Spleen (tissue), 11 donors: ENCODE measurements at regions not wholly inside any gene's neighbourhood (a gene's known extent, or its start where the extent isn't known, plus 50 kb on each side); places are given as distances from the start of the nearest gene placed in this dataset.

Experiments
- DNase-seq: peaks from one replicate; pipeline ENCODE4 v3.0.0-alpha.2; 2020
- H3K27ac ChIP-seq, 8 donors: fragments of 200-600 bp; sonication (generic) in 7 of 8; 1 replicate in 4 of 8; 2 replicates in 4 of 8; pipeline versions ENCODE4 v1.5.0 to v1.8.0; 2016 to 2021; ENCODE audit warnings: inconsistent platforms in 4 of 8, mild to moderate bottlenecking in 4 of 8, moderate library complexity in 1 of 8
- H3K27me3 ChIP-seq, 7 donors: fragments of 200-600 bp; sonication (generic) in 6 of 7; replicated peaks in 1 of 7; 1 replicate in 4 of 7; 2 replicates in 3 of 7; pipeline versions ENCODE4 v1.5.0 to v1.8.0; 2016 to 2021; ENCODE audit warnings: inconsistent platforms in 3 of 7, mild to moderate bottlenecking in 1 of 7
- H3K36me3 ChIP-seq, 6 donors: fragments of 200-600 bp; sonication (generic) in 5 of 6; 1 replicate in 4 of 6; 2 replicates in 2 of 6; pipeline versions ENCODE4 v1.5.0 to v1.8.0; 2016 to 2021; ENCODE audit warnings: inconsistent platforms in 2 of 6
- H3K4me1 ChIP-seq, 6 donors: fragments of 200-600 bp; sonication (generic) in 5 of 6; 1 replicate in 3 of 6; 2 replicates in 3 of 6; pipeline versions ENCODE4 v1.5.0 to v1.8.0; 2016 to 2021; ENCODE audit warnings: inconsistent platforms in 3 of 6
- H3K4me3 ChIP-seq, 8 donors: fragments of 200-600 bp; sonication (generic) in 7 of 8; 1 replicate in 4 of 8; 2 replicates in 4 of 8; pipeline versions ENCODE4 v1.5.0 to v1.8.0; 2016 to 2021; ENCODE audit warnings: inconsistent platforms in 4 of 8, mild to moderate bottlenecking in 4 of 8, moderate library complexity in 2 of 8
- H3K9me3 ChIP-seq, 8 donors: fragments of 200-600 bp; sonication (generic) in 7 of 8; 1 replicate in 4 of 8; 2 replicates in 4 of 8; pipeline versions ENCODE4 v1.5.0 to v1.8.0; 2016 to 2021; ENCODE audit warnings: inconsistent platforms in 4 of 8
- POLR2A ChIP-seq, 3 donors: fragments of 450-650 bp; IDR thresholded peaks; one replicate each; pipeline ENCODE4 v1.5.1; 2017; ENCODE audit warnings: antibody characterized with exemption in 3 of 3, mild to moderate bottlenecking in 1 of 3
- POLR2AphosphoS5 ChIP-seq, 3 donors: sonication (generic); formaldehyde crosslinking; IDR thresholded peaks; one replicate each; pipeline ENCODE4 v1.5.1; 2017; ENCODE audit warnings: antibody characterized with exemption in 3 of 3
- WGBS, 5 donors: extraction: QIAGEN DNeasy Blood & Tissue Kit in 3 of 5; methylation state at CpG; one replicate each; pipeline versions ENCODE4 v1.1.5 to v1.1.7; 2013 to 2018; 5-methylcytosine and 5-hydroxymethylcytosine counted together
- intact Hi-C: fragments of 100-400 bp; cut with DNase I; formaldehyde crosslinking; loops from one replicate; pipeline ENCODE4 v1.15.0; 2023; ENCODE audit warnings: low total_unique reads
- TF ChIP-seq, protein P1 (sequence below), 11 experiments: fragments of 200-600 bp in 7 of 11; fragments of 450-650 bp in 4 of 11; sonication (generic) in 4 of 11; IDR thresholded peaks in 8 of 11; conservative IDR thresholded peaks in 3 of 11; 1 replicate in 7 of 11; 2 replicates in 4 of 11; pipeline versions ENCODE4 v1.4.0 to v1.8.0; 2016 to 2021; ENCODE audit warnings: antibody characterized with exemption in 11 of 11, inconsistent platforms in 4 of 11, mild to moderate bottlenecking in 1 of 11
- donor health status: healthy with polysubstance abuse.
- donor health status: DM: no; HTN: no; CAD: no; lungs with moderate emphysema.
- donor health status: DM: no; HTN: no; CAD: no.
- donor health status: Bipolar disorder and iron deficiency.
- donor health status: healthy.
- donor health status: DM: no; HTN: no; CAD: no.
- donor health status: DM: yes; HTN: yes; CAD: no.

GRCh38 chr9:135279834-135280393 is 192.4 kb downstream of the OLFM1 start:
- Histone ChIP-seq H3K27ac (no peak overlapping the region), H3K27me3 (peaks cover 0 to 82% (median 0%) of the 10 kb centered on the region in 7 donors), H3K4me3 (no peak overlapping the region), H3K4me1 (no peaks in the 10 kb centered on the region), H3K9me3 (no peaks in the 10 kb centered on the region), H3K36me3 (no peaks in the 10 kb centered on the region)
- no peak for DNase-seq
- TF ChIP-seq POLR2AphosphoS5 (IDR thresholded peaks at IDR 0.05) (no peak), POLR2A (IDR thresholded peaks at IDR 0.05) (no peak)
- TF ChIP-seq, protein P1, sequence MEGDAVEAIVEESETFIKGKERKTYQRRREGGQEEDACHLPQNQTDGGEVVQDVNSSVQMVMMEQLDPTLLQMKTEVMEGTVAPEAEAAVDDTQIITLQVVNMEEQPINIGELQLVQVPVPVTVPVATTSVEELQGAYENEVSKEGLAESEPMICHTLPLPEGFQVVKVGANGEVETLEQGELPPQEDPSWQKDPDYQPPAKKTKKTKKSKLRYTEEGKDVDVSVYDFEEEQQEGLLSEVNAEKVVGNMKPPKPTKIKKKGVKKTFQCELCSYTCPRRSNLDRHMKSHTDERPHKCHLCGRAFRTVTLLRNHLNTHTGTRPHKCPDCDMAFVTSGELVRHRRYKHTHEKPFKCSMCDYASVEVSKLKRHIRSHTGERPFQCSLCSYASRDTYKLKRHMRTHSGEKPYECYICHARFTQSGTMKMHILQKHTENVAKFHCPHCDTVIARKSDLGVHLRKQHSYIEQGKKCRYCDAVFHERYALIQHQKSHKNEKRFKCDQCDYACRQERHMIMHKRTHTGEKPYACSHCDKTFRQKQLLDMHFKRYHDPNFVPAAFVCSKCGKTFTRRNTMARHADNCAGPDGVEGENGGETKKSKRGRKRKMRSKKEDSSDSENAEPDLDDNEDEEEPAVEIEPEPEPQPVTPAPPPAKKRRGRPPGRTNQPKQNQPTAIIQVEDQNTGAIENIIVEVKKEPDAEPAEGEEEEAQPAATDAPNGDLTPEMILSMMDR (IDR thresholded peaks at IDR 0.05 in 8 of 11, conservative IDR thresholded peaks at IDR 0.05 in 3 of 11), result no peak
- intact Hi-C loops, result no loop called here
- 84 to 91% (median 85%) methylated on average over 23 of the region's 23 CpGs for WGBS, 5 donors

GRCh38 chr9:135280666-135281065 is 193.2 kb downstream of the OLFM1 start:
- 70 to 91% (median 83%) methylated on average over 10 to 12 of the region's 12 CpGs for WGBS, 5 donors
- H3K4me3 ChIP-seq, result no peak overlapping the region
- peaks cover 0 to 74% (median 0%) of the 10 kb centered on the region in 7 donors for H3K27me3 ChIP-seq
- no peak overlapping the region for H3K27ac ChIP-seq
- TF ChIP-seq POLR2A (IDR thresholded peaks at IDR 0.05), result no peak
- TF ChIP-seq, protein P1 (IDR thresholded peaks at IDR 0.05 in 8 of 11, conservative IDR thresholded peaks at IDR 0.05 in 3 of 11), result no peak
- TF ChIP-seq POLR2AphosphoS5 (IDR thresholded peaks at IDR 0.05), result no peak
- intact Hi-C loops, result no loop called here
- no peaks in the 10 kb centered on the region for H3K9me3 ChIP-seq
- H3K36me3 ChIP-seq, result no peaks in the 10 kb centered on the region
- no peak for DNase-seq
- H3K4me1 ChIP-seq, result no peaks in the 10 kb centered on the region

GRCh38 chr9:135281151-135281550 is 193.7 kb downstream of the OLFM1 start:
- TF ChIP-seq, protein P1 (IDR thresholded peaks at IDR 0.05 in 8 of 11, conservative IDR thresholded peaks at IDR 0.05 in 3 of 11), result no peak
- TF ChIP-seq POLR2AphosphoS5 (IDR thresholded peaks at IDR 0.05) (no peak), POLR2A (IDR thresholded peaks at IDR 0.05) (no peak)
- Histone ChIP-seq H3K9me3 (no peaks in the 10 kb centered on the region), H3K4me1 (no peaks in the 10 kb centered on the region), H3K4me3 (no peak overlapping the region), H3K36me3 (no peaks in the 10 kb centered on the region), H3K27me3 (peaks cover 0 to 69% (median 0%) of the 10 kb centered on the region in 7 donors), H3K27ac (no peak overlapping the region)
- DNase-seq, result no peak
- intact Hi-C loops, result no loop called here
- WGBS, 5 donors, result 73 to 88% (median 82%) methylated on average over 6 to 8 of the region's 8 CpGs

- Histone ChIP-seq H3K27ac (no peak overlapping the region), H3K36me3 (no peaks in the 10 kb centered on the region), H3K4me3 (no peak overlapping the region), H3K9me3 (no peaks in the 10 kb centered on the region), H3K27me3 (peaks cover 0 to 60% (median 0%) of the 10 kb centered on the region in 7 donors), H3K4me1 (no peaks in the 10 kb centered on the region)
- intact Hi-C loops, result no loop called here
- WGBS, 5 donors, result 31 to 43% (median 35%) methylated on average over 19 to 24 of the region's 24 CpGs
- no peak for DNase-seq
- TF ChIP-seq POLR2A (IDR thresholded peaks at IDR 0.05) (no peak), POLR2AphosphoS5 (IDR thresholded peaks at IDR 0.05) (no peak)
- TF ChIP-seq, protein P1 (IDR thresholded peaks at IDR 0.05 in 8 of 11, conservative IDR thresholded peaks at IDR 0.05 in 3 of 11), result no peak
Measured at GRCh38 chr9:135281791-135282737, 194.6 kb downstream of the OLFM1 start.
